Fibroblast of the conjunctiva (primary cell): ENCODE measurements at regions not wholly inside any gene's neighbourhood (a gene's known extent, or its start where the extent isn't known, plus 50 kb on each side); places are given as distances from the start of the nearest gene placed in this dataset.

Experiments
- DNase-seq: peaks from one replicate; pipeline ENCODE4 v3.0.0-alpha.2; 2010; ENCODE audit warnings: low read depth

GRCh38 chr5:3043600-3043999 is 292.1 kb upstream of the IRX2 start:
- DNase-seq = no peak

DNA sequence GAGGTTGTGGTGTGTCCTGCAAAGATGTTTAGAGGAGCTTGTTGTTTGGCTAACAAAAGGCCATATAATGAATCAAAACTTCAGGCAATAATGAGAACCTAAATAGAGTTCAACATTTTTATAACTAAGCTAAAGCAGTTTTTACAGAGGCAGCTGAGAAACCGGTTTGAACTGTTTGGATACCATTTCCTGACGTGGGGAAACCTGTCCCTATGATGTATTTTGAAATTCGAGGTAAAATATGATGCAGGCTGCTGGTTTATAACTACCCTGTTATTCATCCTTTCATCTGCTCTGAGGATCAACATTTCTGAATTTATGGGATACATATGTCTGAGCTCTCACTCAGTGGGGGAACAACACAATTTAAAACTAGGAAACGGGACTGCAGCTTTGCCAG is 289.5 kb upstream of the IRX2 start:
- DNase-seq = no peak

DNA sequence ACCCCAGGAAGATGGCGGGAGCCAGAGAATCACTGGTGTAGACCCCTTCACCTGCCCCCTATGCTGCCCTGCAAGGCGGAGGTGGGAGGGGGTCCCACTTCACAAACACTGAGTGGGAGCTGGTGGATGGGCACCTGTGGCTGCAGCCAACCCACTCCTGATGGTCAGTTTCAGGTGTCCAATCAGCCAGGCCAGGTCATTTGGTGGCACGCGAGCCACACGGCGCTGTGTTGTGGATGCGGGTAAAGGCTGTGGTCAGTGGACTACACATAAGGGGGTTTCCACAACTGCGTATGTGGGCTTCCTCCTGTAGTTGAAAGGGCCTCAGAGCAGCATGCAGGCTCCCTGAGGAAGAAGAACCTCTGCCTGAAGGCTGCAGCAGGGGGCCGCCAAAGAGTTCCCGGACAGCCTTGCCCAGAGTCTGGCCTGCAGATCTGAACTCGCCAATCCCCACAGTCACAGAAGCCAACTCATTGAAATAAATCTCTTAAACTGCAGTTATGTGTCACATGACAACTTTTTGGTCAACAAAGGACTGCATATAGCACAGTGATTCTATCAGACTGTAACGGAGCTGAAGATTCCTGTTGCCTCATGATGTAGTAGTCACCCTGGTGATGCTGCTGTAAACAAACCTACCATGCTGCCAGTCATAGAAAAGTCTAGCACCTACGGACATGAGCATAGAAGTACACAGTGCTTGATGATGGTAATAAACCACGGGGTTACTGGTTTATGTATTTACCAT is 284.7 kb upstream of the IRX2 start:
- DNase-seq = no peak

- no peak for DNase-seq
Measured at GRCh38 chr5:3035452-3035851, 284.0 kb upstream of the IRX2 start.

DNA sequence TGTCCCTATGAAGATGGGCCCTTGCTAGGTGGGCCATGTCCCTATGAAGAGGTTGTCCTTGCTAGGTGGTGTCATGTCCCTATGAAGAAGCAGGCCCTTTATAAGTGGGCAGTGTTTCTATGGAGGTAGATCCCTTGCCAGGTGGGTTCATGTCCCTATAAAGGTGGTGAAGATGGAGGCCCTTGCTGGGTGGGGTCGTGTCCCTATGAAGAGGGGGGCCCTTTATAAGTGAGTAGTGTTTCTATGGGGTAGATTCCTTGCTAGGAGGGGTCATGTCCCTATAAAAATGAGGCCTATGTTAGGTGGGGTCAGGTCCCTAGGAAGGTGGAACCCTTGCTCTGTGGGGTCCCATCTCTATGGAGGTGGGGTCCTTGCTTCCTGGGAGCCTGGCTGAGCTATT is 283.4 kb upstream of the IRX2 start:
- DNase-seq = no peak

DNA sequence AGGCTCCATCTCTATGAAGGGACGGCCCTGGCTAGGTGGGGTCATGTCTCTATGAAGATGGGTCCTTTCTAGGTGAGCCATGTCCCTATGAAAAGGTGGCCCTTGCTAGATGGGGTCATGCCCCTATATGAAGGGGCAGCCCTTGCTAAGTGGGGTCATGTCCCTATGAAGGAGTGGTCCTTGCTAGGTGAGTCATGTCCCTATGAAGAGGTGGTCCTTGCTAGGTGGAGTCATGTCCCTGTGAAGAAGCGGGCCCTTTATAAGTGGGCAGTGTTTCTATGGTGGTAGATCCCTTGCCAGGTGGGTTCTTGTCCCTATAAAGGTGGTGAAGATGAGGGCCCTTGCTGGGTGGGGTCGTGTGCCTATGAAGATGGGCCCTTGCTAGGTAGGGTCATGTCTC is 283.0 kb upstream of the IRX2 start:
- no peak for DNase-seq

- no peak for DNase-seq
Measured at GRCh38 chr5:3033033-3033755, 281.7 kb upstream of the IRX2 start.

DNA sequence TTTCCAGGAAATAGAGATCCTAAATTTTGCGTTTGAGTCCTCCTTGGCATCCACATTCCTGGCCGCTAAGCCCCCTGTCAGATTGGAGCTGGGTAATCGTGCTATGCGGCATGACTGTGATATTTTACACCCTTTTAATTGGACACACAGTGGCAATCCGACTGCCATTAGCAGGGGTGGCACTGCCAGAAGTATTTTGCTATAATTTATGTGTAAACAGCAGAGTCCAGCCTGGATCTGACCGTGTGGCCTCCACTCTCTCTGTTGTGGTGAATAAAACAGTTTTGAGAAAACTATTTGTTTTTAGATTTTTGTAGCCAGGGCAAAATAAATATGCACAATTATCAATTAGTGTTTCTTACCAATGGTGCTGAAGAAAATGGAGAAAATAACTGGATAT is 281.0 kb upstream of the IRX2 start:
- DNase-seq = no peak

- no peak for DNase-seq
Measured at GRCh38 chr5:3031733-3032378, 280.4 kb upstream of the IRX2 start.

- no peak for DNase-seq
Measured at GRCh38 chr5:3030511-3031165, 279.2 kb upstream of the IRX2 start.

GRCh38 chr5:3029396-3029795 is 277.9 kb upstream of the IRX2 start:
- no peak for DNase-seq

GRCh38 chr5:3027866-3028635 is 276.6 kb upstream of the IRX2 start:
- DNase-seq = no peak

DNA sequence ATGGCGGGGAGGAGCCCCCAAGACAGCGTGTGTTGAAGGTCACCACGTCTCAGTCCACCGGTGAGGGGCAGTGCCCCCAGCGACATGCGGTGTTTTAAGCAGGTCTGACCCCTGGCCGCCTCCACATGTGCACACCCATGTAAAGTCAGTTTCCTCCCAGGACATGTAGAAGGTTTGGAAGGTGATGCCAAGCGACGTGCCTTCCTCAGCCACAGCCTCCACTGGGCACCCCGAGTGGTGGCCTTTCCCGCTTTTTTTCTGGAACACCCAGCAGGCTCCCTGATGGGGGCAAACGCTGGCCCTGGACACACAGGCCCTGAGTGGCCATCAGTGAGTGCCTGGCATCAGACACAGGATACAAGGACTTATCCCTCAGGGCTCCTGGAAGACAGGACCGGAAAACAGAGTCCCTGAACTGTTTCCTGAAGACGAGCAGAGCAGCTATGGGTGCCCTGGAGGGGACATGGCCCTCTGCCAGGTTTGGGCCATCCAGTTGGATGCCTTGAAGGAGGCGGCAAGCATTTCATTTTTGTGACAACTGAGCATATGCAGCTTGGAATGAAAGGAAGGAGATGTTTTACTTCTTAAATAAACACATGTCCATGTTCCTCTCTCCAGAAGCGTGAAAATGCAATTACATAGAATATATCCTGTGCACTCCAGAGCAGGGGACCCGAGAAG is 275.8 kb upstream of the IRX2 start:
- DNase-seq = no peak

GRCh38 chr5:3026651-3027050 is 275.2 kb upstream of the IRX2 start:
- DNase-seq = no peak

DNA sequence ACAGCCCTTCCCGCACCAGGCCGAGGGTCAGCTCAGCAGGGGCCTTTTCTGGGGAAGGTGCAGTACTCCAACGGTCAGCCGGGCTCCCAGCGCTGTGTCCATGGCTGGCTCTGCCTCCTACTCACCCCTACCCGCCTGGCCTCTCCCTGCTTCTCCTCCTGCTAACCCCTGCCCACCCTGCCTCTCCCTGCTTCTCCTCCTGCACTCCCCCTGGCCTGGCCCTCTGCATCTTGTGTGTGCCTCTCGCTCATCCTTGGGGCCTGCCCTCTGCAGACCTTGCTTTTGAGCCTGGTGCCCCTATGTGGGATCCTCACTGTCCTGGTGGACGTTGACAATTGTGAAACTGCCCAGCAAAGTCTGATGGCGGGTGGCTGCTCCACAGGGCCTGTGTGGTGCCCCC is 274.6 kb upstream of the IRX2 start:
- DNase-seq = no peak

- DNase-seq = no peak
Measured at GRCh38 chr5:3025392-3025791, 273.9 kb upstream of the IRX2 start.

- DNase-seq = no peak
Measured at GRCh38 chr5:3024976-3025375, 273.5 kb upstream of the IRX2 start.

GRCh38 chr5:3024554-3024953 is 273.1 kb upstream of the IRX2 start:
- no peak for DNase-seq

DNA sequence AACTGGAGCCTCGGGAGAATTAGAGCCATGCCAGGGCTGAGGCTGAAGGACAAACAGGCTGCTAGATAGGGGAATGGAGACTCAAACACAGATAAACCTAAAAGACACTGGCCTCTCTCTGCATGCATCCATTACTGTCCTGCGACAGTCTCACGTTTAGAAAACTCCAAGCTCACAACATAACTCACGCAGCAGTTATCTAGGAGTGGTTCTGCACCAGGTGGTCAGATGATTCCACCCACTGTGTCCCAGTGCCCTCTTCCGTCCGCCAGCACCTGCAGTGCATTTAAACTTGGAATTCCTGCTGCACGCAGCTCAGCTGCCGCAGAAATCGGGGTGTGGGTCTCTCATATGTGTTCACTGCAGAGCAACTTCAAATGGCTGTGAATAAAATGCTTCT is 272.6 kb upstream of the IRX2 start:
- no peak for DNase-seq

GRCh38 chr5:3023656-3024055 is 272.2 kb upstream of the IRX2 start:
- no peak for DNase-seq

DNA sequence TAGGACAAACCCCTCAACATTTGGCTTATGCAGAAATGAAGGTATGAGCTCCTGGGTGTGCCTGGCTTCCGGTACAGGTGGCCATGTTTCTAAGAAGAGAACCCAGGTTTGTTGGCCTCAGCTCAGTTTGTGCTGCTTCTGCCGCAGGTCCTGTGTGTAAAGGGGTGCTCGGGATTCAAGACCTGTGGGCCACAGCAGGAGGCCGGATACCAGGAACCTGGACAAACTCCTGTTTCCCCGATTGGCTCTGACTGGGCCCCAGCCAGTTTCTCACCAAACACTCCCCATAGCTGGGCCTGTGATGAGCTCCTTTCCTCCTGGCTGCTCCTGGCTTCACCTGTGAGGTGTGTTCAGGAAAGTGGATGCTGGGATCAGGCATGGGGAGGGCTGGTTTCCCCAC is 271.2 kb upstream of the IRX2 start:
- DNase-seq = no peak
